ENCODE measurements at regions not wholly inside any gene's neighbourhood (a gene's known extent, or its start where the extent isn't known, plus 50 kb on each side); places are given as distances from the start of the nearest gene placed in this dataset.

DNA sequence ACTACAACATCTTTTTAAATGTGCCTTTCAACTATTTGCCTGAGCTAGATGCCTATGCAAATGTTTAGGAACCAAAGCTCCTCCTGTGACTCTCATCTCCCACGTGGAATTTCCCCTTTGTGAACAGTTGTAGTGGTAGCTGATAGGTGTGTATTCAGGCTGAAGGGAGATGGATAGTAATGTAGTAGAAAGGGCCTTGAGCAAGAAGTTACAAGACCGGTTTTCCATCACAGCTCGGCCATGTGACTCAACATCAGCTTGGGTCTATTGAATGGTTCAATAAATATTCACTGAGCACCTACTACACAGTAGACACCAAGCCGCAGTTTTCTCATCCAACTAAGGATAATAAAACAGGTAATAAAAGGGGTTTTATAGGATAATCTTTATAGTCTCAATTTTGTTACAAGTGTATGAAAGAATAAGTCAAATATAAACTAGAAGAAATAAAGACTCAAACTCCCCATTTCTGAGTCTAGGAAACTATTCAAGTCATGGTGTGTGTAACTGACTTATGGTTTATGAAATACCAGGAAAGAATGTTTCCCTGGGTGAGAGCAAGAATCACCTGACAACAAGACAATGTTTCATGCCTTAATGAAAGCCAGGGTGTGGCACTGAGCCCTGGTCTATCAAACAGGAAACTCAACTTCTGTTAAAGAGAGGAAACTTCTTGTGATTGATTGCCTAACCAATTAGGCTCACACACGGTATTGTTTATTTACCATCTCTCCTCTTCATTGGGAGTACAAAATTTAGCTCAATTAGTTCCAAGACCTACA lies 187.1 kb upstream of the SPEF2 start:
- no peak for DNase-seq (ENCODE audit: low spot score)

DNA sequence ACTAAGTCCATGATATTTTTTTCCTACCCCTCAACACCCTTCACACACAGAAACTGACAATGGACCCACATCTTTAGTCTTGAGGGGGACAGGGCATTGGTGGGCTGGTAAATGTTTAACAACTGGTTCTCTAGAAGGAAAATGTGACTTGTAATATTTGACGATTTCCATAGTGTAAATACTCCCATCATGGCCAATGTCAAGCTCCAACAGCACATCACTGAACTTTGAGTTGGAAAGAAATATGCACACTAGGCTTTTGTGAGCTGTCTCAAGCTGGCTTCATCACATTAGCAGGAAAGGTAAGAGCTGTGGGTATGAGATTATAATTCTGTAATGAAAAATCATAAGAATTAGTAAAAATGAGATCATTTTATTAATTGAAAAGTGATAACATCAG lies 189.9 kb upstream of the PRLR start:
- DNase-seq (ENCODE audit: low spot score) = no peak

DNA sequence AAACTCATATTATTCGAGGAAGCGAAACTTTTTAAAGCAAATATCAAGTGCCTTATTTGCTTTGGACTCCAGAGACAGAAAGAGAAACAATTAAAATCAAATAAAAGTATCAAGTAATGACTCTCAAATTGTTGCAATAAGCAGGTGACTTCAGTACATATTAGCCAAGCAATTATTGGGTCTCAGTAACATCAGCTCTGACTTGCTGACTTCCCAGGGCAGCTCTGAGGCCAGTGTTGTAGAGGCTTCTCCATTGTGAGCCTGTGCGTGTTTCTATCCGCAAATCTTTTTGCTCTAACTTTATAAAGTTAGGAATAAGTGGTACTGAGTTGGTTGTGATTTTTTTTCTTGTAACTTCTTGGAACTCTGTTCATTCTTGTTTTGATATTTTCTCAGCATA lies 186.8 kb upstream of the PRLR start:
- DNase-seq (ENCODE audit: low spot score) = no peak

DNA sequence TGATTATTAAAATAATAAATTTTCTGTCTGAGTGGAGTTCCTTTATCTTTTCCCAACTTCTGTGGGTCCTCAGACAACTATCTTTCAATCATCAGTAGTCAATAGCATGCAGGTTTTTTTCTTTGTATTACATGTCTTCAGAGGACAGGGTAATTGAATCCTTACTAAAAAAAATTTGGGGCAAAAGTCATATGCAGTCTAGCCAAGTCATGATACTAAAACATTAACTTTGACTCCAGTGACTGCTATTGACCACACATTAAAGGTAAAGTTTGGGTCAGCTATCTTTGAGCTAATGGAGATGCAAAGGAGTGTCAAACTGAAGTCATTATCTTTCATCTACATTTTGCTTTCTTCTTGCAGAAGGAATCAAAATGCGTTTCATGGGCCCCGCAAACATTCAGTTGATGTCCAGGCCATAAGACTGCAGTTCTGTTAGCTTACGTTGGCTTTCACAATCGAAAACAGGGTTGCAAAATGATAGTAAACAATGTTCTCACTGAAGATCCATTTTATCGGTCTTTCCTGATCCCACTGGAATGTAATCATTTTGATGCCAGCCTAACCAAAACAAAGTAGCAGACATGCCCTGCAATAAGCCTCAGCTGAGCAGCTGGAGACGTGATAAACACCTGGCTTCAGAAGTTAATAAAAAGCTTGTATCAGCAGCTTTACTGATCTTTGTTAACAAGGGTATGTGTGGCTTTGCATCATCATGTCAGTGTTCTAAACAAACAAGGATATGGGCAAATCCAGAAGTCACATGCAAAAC lies 186.1 kb upstream of the PRLR start:
- DNase-seq (ENCODE audit: low spot score) = no peak

DNA sequence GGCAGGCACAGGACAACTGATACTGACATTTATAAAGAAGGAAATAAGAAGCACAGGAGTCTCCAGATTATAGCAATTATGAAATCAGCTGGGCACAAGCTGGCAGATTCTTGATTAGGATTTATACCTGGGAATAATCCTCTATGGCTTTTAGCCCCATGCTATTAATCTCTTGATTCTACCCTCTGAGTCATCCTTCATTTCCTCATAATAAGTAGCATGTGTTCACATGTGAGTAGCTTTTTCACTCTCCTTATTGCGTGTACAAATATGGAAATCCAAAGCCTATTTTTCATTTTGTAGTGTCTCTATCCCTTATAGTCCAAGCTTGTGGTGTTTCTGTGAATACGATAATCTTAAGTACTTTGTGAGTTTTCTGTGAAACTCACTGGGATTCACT lies 185.0 kb upstream of the PRLR start:
- no peak for DNase-seq (ENCODE audit: low spot score)

DNA sequence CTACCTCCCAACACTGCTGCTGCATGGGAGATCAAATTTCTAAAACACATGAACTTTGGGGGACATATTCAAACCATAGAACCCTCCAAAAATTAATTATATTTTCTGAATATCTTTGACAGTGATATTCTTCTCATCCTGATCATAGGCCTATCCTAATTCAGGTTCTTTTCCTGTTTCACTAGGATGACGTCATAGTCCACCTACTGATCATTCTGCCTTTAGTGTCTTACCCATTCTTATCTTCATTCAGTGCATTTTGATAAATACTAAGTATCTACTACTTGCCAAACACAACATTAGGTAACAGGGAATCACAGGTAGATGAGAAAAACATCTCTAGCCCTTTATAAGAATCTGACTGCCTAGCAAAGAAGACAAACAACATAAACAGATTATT lies 179.1 kb upstream of the PRLR start:
- DNase-seq (ENCODE audit: low spot score) = no peak

DNA sequence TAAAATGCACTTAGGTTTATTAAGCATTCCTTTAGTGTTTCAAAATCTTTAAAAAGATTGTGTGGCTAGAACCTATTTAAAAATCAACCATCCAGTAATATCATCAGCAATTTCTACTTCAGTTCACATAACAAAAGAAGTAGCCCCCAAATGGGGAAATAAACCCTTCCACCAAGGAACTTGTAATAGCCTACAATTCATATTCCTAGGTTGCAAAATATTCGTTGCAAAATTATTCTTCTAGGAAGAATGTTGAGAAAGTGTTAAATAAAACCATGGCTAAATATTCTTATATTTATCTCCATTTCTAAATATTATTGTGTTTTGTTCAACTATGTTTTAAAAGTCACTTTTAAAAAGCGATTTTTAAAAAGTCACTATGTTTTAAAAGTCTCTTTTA lies 177.9 kb upstream of the PRLR start:
- no peak for DNase-seq (ENCODE audit: low spot score)

DNA sequence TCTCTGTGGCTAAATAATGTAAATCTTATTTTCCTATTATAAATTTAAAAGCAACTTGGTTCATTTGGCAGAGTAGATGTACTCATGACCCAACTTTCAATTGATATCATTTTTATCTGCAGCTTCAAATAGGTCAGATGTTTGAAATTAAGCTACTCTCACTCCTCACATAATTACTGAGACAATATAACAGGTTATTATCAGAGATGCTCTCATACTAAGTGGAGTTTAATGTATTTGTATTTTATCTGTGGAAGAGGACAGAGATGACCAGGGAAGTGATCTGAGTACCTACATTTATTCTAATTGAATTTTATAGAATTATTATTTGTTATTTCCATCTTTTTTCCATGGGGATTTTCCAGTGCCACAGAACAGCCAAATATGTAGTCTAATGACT lies 177.4 kb upstream of the PRLR start:
- no peak for DNase-seq (ENCODE audit: low spot score)

DNA sequence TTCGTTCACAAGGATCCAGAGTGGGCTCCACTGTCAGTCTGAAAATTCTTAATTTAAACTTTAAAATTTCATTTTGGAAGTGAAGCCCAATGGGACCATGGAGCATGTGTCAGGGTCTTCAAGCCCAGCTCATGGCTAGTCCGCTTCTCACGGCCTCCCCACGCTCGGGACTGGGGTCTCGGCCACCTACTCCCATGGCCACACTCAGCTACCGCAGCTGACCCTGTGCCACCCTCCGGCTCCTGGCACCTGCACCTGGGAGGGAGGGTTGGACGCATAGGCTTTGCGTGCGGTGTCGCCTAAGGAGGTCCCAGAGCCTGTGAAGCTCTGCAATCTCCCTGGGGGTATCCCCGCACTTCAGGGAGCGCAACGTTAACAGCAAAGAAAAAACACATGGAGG lies 175.7 kb upstream of the PRLR start:
- DNase-seq (ENCODE audit: low spot score) = no peak

DNA sequence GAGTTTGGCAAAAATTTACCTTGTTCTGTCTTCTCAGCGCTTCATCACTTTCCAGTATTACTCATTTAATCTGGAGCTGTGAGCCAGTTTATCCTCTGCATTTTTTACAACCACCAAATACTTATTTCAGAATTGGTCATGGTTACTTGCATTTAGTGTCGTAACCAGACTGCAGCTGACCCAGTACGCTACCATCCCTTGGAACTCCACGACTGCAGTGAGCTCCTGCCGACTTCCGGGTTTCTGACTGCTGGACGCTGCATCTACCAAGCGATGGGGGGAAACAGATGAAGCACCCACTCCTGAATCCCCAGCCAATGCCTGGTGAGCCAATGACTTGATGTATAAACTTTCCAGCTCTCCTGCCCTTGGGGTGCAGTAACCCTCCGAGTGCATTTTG lies 174.4 kb upstream of the PRLR start:
- no peak for DNase-seq (ENCODE audit: low spot score)

DNA sequence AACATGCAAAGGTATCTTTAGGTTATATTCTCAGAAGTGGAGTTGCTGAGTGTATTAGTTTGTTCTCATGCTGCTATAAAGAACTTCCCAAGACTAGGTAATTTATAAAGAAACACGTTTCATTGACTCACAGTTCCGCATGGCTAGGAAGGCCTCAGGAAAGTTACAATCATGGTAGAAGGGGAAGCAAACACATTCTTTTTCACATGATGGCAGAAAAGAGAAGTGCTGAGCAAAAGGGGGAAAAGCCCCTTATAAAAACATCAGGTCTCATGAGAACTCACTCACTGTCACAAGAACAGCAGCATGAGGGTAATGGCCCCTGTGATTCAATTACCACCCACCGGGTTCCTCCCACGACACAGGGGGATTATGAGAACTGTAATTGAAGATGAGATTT lies 163.6 kb upstream of the PRLR start:
- DNase-seq (ENCODE audit: low spot score) = no peak

DNA sequence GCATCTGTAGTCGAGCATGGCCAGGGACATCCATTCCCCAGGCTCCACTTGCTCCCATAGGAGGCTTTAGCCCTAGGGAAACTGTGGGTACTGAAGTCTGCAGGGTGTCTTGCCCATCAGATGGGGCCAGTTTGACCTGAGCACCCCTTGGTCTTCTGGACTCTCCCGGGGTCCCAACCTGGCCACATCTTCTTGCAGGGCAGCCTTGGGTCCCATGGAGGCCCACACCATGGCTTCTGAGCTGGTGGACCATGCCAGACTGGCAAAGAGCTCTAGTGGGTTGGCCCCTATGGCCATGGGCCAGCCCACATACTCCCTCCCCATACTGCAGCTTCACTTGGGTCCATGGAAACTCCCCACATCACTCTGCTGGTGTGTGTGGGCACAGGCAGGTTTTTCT lies 154.4 kb upstream of the PRLR start:
- no peak for DNase-seq (ENCODE audit: low spot score)

DNA sequence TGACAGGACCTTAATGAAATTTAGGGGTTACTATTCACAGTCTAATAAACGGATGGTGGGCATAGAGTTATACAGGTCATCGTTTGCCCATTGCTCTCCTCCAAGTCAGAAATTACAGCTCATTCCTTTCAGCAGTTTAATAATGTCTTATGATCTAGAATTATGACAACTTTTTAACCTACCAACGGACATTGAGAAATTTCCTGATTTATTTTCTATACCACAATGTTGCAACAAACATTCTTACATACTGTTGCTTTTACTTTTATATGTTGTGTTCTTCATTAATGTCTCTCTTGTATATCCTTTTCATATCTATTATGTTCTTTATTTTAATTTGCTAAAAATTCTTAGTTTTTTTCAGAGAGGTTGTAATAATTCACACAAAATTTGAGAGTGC lies 152.8 kb upstream of the PRLR start:
- no peak for DNase-seq (ENCODE audit: low spot score)

DNA sequence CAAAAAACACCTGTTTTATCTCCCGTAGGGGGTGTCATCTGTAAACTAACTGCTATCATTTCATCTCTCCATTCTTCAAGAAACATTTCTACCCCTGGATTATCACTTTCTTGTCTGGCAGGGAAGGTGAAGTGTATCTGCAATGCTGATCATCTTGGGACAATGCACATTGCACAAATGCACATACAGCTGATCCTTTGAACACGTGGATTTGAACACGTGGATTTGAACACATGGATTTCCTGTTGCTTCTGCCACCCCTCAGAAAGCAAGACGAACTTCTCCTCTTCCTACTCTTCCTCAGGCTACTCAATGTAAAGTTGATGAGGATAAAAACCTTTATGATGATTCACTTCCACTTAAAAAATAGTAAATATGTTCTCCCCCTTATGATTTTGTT lies 147.4 kb upstream of the PRLR start:
- DNase-seq (ENCODE audit: low spot score) = no peak

DNA sequence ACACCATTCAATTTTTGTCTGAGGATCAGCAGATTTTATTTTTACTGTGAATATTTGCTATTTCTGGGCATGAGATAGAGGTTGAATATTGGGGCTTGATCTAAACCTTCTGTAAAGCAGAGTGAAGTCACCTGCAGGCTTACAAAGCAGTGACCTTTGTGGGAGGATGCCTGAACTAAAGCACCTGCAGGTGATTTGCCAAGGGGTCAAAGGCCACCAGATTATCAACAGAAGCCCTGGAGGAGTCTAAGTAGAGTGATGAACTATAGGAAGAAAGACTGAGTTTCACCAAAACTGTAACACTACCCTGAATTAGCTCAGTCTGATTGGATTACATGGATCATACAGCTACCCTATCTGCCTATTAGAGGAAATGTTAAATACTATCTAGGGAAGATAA lies 144.3 kb upstream of the PRLR start:
- no peak for DNase-seq (ENCODE audit: low spot score)

DNA sequence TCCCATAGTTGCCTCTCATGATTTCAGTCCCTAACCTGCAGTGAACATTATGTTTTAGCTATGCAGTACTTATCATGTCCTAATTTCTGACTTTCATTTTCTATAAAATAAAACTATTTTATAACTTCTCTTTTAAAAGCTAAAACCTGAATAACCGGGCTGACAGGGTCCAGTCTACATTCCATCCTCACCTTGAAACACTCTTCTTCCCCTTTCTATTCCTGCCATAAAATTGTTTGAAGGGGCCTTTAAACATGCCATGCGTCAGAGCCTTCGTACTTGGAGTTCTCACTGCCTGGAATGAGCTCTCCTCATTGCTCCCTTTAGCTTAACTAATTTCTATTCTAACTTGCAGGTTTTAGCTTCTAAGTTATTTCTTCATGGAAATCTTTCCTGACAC lies 143.0 kb upstream of the PRLR start:
- no peak for DNase-seq (ENCODE audit: low spot score)

DNA sequence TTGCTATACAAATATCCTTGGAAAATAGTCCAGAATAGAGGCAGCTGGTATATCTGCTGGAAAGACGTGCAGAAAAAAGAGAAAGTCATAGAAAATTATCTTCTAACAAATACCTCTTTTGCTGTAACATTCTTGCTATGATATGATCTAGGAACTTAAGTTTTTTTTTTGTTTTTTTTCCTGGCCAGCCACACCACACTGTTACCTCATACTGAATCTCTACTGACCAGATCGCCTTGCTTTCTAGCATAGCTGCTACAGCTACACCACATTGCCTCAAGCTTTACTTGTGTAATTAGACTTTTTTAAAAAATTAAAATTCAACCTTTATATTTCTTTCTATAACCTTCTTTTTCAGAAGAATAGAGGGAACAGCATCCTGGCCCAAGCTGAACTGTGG lies 142.2 kb upstream of the PRLR start:
- DNase-seq (ENCODE audit: low spot score) = no peak

DNA sequence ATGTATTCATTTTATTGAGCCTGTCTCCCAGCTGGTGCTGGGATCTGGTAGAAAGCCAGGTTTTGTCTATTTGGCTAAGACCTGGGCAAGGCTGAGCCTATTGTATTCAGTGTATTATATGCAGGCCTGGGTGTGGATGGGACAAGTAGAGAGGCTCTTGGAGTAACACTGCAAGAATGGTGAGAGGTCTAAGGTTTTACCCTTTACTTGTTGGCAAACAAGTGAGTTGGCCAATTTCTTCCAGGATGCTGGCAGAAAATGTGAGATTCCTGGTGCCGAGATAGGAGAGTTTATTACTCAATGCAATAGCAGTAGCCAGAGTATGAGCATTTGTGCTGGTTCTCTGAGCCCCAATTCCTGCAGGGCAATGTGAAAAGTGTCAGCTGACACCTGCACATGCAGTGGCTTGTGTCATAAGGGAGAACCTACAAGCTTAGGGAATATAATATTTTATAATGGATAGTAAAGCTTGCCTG lies 141.7 kb upstream of the PRLR start:
- no peak for DNase-seq (ENCODE audit: low spot score)

DNA sequence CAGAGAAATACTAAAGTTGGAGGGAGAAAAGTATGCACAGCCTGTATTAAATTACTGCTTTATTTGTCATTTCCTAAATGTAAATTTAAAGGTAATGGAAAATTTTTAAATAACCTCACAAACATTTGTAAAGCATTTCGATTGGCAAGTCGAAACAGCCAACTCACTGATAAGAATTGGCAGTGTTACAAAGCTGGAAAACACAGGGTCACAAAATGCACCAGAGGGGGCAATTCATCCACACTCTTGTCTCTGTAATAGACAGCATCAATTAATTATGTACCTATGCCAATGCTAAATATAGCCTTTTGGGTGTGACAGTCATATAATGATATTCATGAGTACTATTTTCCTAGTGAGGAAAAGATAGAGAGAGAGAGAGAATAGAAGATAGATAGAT lies 140.6 kb upstream of the PRLR start:
- no peak for DNase-seq (ENCODE audit: low spot score)

DNA sequence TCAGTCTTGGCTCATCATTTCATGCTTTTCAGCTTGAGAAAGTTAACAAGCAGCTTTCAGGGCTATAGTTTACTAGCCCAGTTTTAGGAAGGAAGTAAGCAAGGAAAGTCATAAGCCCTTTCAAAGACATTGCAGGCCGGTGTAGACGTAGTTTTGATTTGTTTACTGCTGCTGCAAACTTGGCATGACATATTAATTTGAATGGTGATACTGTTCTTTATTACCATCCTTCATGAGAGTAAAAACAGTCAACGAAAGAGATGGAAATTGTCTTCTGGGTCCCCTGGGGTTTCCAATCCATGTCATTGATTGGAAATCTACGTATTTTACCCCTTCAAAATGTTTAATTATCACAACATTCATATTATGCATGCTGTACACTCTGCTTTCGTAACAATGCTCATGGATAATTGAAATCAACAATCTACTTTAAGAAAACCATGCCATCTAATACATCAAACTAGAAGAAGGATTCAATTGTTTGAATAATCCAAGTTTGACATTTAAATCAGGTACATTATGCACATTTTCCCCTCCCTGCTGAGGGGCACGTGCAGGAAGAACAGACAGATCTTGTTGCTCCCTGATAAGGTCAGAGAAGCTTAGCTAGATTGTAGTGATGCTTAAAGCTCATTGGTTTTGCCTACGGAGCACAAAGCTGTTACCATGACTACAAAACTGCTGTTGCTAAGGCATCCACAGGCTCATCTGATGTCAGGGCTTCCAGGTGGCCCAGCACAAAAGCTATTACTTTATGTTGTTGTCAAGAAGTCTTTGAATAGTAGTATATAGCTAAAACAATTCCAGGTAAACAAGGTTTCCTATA lies 139.9 kb upstream of the PRLR start:
- DNase-seq (ENCODE audit: low spot score) = no peak

DNA sequence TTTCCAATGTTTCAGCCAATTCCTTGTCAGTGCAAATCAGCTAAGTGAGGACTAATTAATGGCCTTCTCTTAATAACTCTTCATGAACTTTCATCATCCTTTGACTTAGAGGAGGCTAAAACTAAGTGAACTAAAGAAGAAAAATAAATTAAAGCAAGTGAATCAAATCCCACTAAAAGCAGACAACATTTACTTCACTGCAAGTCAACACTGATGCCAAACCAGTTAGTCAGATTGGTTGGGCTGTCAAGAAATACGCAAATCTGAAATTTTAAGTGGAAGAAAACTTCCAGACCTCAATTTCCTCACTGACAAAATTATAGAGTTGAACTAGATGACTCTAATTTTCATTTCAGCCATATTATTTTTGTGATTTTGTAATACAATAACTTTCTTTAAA lies 137.2 kb upstream of the PRLR start:
- no peak for DNase-seq (ENCODE audit: low spot score)

DNA sequence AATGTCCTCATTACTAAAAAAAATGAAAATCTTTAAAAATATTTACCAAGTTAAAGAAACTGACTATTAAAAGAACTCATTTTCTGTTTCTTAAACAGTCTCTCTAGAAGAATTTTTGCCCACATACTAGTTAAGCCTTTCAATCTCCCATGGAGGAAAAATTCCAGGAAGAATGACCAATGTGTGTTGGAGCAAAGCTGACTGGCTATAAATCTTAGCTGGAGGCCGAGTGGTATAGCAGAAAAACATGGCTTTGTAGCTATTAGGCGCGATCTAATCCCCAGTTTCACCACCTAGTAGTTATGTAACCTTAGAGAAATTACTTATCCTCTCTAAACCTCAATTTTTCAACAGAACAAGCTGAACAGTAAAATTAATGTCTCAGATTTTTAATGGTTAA lies 135.5 kb upstream of the PRLR start:
- DNase-seq (ENCODE audit: low spot score) = no peak

DNA sequence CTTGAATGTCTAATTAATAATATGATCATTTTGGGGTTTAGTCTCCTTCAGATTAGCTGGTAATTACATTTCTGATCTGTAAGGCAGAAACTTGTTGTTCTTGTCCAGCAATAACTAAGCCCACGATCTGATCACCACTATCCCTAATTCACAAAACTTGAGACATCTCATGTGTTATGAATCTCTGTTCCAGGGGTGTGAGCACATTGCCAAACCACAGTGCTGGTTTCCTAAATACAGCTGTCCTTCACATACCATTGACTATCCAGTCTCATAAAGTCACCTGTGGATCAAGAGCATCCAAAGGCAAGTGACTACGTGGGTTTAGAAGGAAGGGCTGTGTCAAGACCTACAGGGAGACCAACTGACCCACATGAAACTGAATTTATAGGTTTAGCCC lies 134.1 kb upstream of the PRLR start:
- DNase-seq (ENCODE audit: low spot score) = no peak

Measured in GM03348 (cell line).